Gastroesophageal sphincter (tissue), 4 donors: ENCODE measurements at regions not wholly inside any gene's neighbourhood (a gene's known extent, or its start where the extent isn't known, plus 50 kb on each side); places are given as distances from the start of the nearest gene placed in this dataset.

Experiments used
- ATAC-seq: fragments of 150-250 bp; one replicate; pipeline ENCODE4 v1.9.1; 2016; ENCODE audit warnings: mild to moderate bottlenecking, moderate library complexity
- H3K27ac ChIP-seq, 4 donors: fragments of 200-600 bp; sonication (generic) in 3 of 4; 1 replicate in 3 of 4; 2 replicates in 1 of 4; pipeline ENCODE4 v1.5.1; 2016 to 2019
- H3K27me3 ChIP-seq: fragments of 200-600 bp; sonication (generic); one replicate; pipeline ENCODE4 v1.5.1; 2019
- H3K36me3 ChIP-seq, 2 donors: fragments of 200-600 bp; sonication (generic); one replicate each; pipeline ENCODE4 v1.5.1; 2019; ENCODE audit warnings: control low read depth in 1 of 2
- H3K4me1 ChIP-seq, 3 donors: fragments of 200-600 bp; sonication (generic); 1 replicate in 2 of 3; 2 replicates in 1 of 3; pipeline ENCODE4 v1.5.1; 2016 to 2019; ENCODE audit warnings: control low read depth in 2 of 3
- H3K4me3 ChIP-seq, 2 donors: fragments of 200-600 bp; sonication (generic); one replicate each; pipeline ENCODE4 v1.5.1; 2019; ENCODE audit warnings: mild to moderate bottlenecking in 1 of 2, moderate library complexity in 1 of 2
- H3K9me3 ChIP-seq, 3 donors: fragments of 200-600 bp; sonication (generic); one replicate each; pipeline ENCODE4 v1.5.1; 2017 to 2019; ENCODE audit warnings: control low read depth in 2 of 3
- EP300 ChIP-seq: sonication (generic); formaldehyde crosslinking; IDR thresholded peaks from one replicate; pipeline ENCODE4 v1.6.1; 2017; ENCODE audit warnings: antibody characterized with exemption, mild to moderate bottlenecking
- POLR2A ChIP-seq, 2 donors: fragments of 450-650 bp; IDR thresholded peaks; one replicate each; pipeline ENCODE4 v1.6.1; 2017; ENCODE audit warnings: antibody characterized with exemption in 2 of 2, mild to moderate bottlenecking in 2 of 2, moderate library complexity in 1 of 2
- POLR2AphosphoS5 ChIP-seq: sonication (generic); formaldehyde crosslinking; IDR thresholded peaks from one replicate; pipeline ENCODE4 v1.6.1; 2017; ENCODE audit warnings: antibody characterized with exemption
- WGBS, 2 donors: methylation state at CpG; one replicate each; pipeline ENCODE4 v1.1.5; 2018; ENCODE audit warnings: low coverage in 1 of 2; 5-methylcytosine and 5-hydroxymethylcytosine counted together
- TF ChIP-seq, protein P1 (sequence below), 4 experiments: fragments of 200-600 bp in 2 of 4; fragments of 450-650 bp in 2 of 4; sonication (generic) in 1 of 4; IDR thresholded peaks; one replicate each; pipeline ENCODE4 v1.5.1; 2017 to 2019; ENCODE audit warnings: antibody characterized with exemption in 4 of 4, mild to moderate bottlenecking in 2 of 4, moderate library complexity in 2 of 4

DNA sequence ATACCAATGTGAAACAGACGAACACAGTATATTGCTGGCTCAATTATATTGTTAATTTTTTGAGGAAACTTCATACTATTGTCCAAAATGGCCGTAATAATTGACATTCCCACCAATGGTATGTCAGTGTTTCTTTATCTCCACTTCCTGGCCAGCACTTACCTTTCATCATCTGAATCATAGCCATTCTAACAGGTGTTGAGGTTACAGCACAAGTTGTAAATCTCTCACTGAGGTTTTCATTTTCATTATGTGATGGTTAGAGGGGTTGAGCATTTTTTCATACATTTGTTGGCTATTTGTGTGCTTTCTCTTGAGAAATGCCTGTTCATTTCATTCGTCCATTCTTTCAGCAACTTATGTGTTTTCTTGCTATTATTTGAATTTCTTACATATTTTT, 824.0 kb downstream of the UQCRFS1 start:
- no peak for TF ChIP-seq POLR2A (IDR thresholded peaks at IDR 0.05)
- TF ChIP-seq, protein P1, sequence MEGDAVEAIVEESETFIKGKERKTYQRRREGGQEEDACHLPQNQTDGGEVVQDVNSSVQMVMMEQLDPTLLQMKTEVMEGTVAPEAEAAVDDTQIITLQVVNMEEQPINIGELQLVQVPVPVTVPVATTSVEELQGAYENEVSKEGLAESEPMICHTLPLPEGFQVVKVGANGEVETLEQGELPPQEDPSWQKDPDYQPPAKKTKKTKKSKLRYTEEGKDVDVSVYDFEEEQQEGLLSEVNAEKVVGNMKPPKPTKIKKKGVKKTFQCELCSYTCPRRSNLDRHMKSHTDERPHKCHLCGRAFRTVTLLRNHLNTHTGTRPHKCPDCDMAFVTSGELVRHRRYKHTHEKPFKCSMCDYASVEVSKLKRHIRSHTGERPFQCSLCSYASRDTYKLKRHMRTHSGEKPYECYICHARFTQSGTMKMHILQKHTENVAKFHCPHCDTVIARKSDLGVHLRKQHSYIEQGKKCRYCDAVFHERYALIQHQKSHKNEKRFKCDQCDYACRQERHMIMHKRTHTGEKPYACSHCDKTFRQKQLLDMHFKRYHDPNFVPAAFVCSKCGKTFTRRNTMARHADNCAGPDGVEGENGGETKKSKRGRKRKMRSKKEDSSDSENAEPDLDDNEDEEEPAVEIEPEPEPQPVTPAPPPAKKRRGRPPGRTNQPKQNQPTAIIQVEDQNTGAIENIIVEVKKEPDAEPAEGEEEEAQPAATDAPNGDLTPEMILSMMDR (IDR thresholded peaks at IDR 0.05): no peak
- no peak for TF ChIP-seq EP300
- TF ChIP-seq POLR2AphosphoS5: no peak
- no peak for ATAC-seq
- H3K9me3 ChIP-seq: no peaks in the 10 kb centered on the region
- no peaks in the 10 kb centered on the region for H3K36me3 ChIP-seq
- H3K4me3 ChIP-seq: no peak overlapping the region
- no peak overlapping the region for H3K27ac ChIP-seq
- 55 to 69% methylated on average over 3 of the region's 3 CpGs for WGBS, 2 donors
- peaks cover 4% of the 10 kb centered on the region for H3K27me3 ChIP-seq
- H3K4me1 ChIP-seq: no peaks in the 10 kb centered on the region

DNA sequence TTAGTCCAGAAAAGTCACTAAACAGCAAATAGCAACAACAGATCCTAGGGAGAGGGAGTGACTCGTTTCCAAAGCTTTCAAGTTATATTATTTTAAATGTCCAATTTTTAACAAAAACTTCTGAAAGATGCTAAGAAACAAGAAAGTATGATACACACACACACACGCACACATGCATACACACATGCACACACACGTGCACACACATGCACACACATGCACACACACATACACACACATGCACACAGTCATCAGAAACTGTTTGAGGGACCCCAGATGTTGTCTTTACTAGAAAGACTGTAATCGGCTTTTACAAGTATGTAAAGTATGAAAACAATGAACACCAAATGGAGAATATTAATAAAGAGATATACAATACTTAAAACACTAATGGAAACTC, 825.4 kb downstream of the UQCRFS1 start:
- Histone ChIP-seq H3K36me3 (no peaks in the 10 kb centered on the region), H3K27ac (no peak overlapping the region), H3K9me3 (no peaks in the 10 kb centered on the region), H3K4me1 (no peaks in the 10 kb centered on the region), H3K27me3 (peaks cover 9% of the 10 kb centered on the region), H3K4me3 (no peak overlapping the region)
- TF ChIP-seq EP300 (no peak), POLR2AphosphoS5 (no peak), POLR2A (IDR thresholded peaks at IDR 0.05) (no peak)
- TF ChIP-seq, protein P1 (IDR thresholded peaks at IDR 0.05): no peak
- ATAC-seq: no peak
- WGBS, 2 donors: 67% methylated on average over 4 of the region's 4 CpGs

DNA sequence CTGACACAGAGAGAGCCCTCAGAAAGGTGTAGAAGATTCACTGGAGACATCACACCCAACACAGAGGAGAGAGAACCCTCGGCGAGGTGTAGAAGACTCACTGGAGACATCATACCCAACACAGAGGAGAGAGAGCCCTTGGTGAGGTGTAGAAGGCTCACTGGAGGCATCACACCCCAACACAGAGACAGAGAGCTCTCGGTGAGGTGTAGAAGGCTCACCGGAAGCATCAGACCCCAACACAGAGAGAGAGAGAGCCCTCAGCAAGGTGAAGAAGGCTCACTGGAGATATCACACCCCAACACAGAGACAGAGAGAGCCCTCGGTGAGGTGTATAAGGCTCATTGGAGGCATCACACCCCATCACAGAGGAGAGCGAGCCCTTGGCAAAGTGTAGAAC, 826.5 kb downstream of the UQCRFS1 start:
- Histone ChIP-seq H3K4me1 (no peaks in the 10 kb centered on the region), H3K4me3 (no peak overlapping the region), H3K9me3 (no peaks in the 10 kb centered on the region), H3K27ac (no peak overlapping the region), H3K27me3 (peaks cover 9% of the 10 kb centered on the region), H3K36me3 (no peaks in the 10 kb centered on the region)
- TF ChIP-seq, protein P1 (IDR thresholded peaks at IDR 0.05): no peak
- no peak for TF ChIP-seq EP300
- no peak for TF ChIP-seq POLR2A (IDR thresholded peaks at IDR 0.05)
- TF ChIP-seq POLR2AphosphoS5: no peak
- WGBS, 2 donors: 86 to 87% methylated on average over 4 to 5 of the region's 6 CpGs
- ATAC-seq: no peak

DNA sequence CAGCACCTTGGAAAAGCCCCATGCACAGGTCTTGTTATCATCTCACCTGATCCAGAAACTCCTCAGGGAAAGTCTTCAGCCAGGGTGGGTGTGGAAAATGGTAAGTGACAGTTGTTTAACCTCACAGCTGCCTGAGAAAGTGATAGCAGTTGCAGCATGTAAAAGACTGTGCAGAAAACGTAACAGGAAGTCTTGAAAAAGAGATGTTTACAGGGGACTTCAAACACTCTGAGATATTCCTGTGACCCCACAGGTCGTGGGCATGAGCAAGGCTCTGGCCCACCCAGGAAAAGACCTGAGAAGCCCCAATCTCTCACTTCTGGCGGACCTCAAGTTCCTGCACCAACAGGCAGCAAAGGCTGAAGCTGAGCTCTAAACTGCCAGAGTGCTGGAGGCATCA, 826.9 kb downstream of the UQCRFS1 start:
- Histone ChIP-seq H3K4me1 (no peaks in the 10 kb centered on the region), H3K27ac (no peak overlapping the region), H3K4me3 (no peak overlapping the region), H3K27me3 (peaks cover 9% of the 10 kb centered on the region), H3K36me3 (no peaks in the 10 kb centered on the region), H3K9me3 (no peaks in the 10 kb centered on the region)
- 9 to 13% methylated on average over 2 to 3 of the region's 3 CpGs for WGBS, 2 donors
- TF ChIP-seq, protein P1 (IDR thresholded peaks at IDR 0.05): no peak
- TF ChIP-seq EP300 (no peak), POLR2A (IDR thresholded peaks at IDR 0.05) (no peak), POLR2AphosphoS5 (no peak)
- no peak for ATAC-seq

DNA sequence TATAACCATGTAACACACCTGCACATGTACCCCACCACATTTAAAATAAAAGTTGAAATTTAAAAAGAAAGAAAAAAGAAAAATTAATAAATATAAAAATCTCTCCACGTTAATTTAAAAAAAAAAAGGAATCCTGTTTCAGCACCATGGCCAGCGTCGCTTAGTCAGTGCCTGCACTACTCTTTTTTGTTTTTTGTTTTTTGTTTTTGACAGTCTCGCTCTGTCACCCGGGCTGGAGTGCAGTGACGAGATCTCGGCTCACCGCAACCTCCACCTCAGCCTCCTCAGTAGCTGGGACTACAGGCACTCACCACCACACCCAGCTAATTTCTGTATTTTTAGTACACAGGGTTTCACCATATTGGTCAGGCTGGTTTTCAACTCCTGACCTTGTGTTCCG, 835.9 kb downstream of the UQCRFS1 start:
- peaks cover 9% of the 10 kb centered on the region for H3K27me3 ChIP-seq
- H3K36me3 ChIP-seq: no peaks in the 10 kb centered on the region
- H3K27ac ChIP-seq: no peak overlapping the region
- peaks cover 0 to 4% (median 0%) of the 10 kb centered on the region in 3 donors for H3K9me3 ChIP-seq
- H3K4me1 ChIP-seq: no peaks in the 10 kb centered on the region
- 22 to 28% methylated on average over 8 to 9 of the region's 9 CpGs for WGBS, 2 donors
- H3K4me3 ChIP-seq: no peak overlapping the region
- ATAC-seq: no peak
- TF ChIP-seq POLR2AphosphoS5 (no peak), POLR2A (IDR thresholded peaks at IDR 0.05) (no peak), EP300 (no peak)
- TF ChIP-seq, protein P1 (IDR thresholded peaks at IDR 0.05): no peak
